ENCODE measurements at regions not wholly inside any gene's neighbourhood (a gene's known extent, or its start where the extent isn't known, plus 50 kb on each side); places are given as distances from the start of the nearest gene placed in this dataset.

DNA sequence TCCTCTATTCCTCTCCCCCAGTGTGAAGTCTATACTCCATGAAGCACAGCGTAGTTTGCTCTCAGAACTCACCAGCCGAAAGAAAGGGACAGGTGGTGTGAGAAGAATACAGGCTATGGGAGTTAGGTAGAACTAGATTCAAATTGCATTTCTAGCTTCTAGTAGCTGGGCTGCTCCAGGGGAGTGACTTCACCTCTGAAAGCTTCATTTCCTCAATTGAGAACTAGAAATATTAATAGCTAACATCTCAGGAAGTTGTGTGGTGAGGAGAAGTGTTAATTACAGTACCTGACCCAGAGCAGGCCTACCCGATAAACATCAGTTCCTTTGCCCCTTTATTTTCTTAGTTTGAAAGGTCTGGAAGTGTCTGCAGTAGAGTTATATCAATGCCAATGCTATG is 484.7 kb upstream of the TENM4 start:
- no peak for ATAC-seq
- Histone ChIP-seq H3K27ac (no peak overlapping the region), H3K27me3 (ENCODE audit: low read depth) (no peaks in the 10 kb centered on the region), H3K36me3 (no peaks in the 10 kb centered on the region), H3K9me3 (no peaks in the 10 kb centered on the region), H3K4me3 (no peak overlapping the region), H3K4me1 (no peaks in the 10 kb centered on the region)
- TF ChIP-seq CTCF (IDR thresholded peaks at IDR 0.05): no peak
- intact Hi-C loops (cut with DNase I): no loop called here
- DNase-seq: no peak

DNA sequence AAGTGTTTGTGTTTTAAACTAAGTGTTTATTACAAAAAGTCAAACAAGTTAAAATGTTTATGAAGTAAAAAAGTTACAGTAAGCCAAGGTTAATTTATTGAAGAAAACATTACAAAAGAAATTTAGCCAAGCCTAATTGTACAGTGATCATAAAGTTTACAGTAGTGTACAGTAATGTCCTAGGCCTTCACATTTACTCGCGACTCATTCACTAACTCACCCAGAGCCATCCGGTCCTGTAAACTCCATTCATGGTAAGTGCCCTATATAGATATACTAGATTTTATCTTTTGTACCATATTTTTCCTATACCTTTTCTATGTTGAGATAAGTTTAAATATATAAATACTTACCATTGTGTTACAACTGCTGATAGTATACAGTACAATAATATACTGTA is 481.8 kb upstream of the TENM4 start:
- ATAC-seq: no peak
- Histone ChIP-seq H3K9me3 (no peaks in the 10 kb centered on the region), H3K27me3 (ENCODE audit: low read depth) (no peaks in the 10 kb centered on the region), H3K27ac (no peak overlapping the region), H3K4me3 (no peak overlapping the region), H3K36me3 (no peaks in the 10 kb centered on the region), H3K4me1 (no peaks in the 10 kb centered on the region)
- DNase-seq: no peak
- no peak for TF ChIP-seq CTCF (IDR thresholded peaks at IDR 0.05)
- intact Hi-C loops (cut with DNase I): no loop called here

GRCh38 chr11:79920480-79920879 is 479.6 kb upstream of the TENM4 start:
- DNase-seq: no peak
- Histone ChIP-seq H3K27me3 (ENCODE audit: low read depth) (no peaks in the 10 kb centered on the region), H3K27ac (no peak overlapping the region), H3K36me3 (no peaks in the 10 kb centered on the region), H3K9me3 (no peaks in the 10 kb centered on the region), H3K4me3 (no peak overlapping the region), H3K4me1 (no peaks in the 10 kb centered on the region)
- no peak for ATAC-seq
- intact Hi-C loops (cut with DNase I): no loop called here
- no peak for TF ChIP-seq CTCF (IDR thresholded peaks at IDR 0.05)

GRCh38 chr11:79919350-79919749 is 478.5 kb upstream of the TENM4 start:
- no peak for ATAC-seq
- intact Hi-C loops (cut with DNase I): no loop called here
- Histone ChIP-seq H3K4me3 (no peak overlapping the region), H3K9me3 (no peaks in the 10 kb centered on the region), H3K36me3 (no peaks in the 10 kb centered on the region), H3K27ac (no peak overlapping the region), H3K27me3 (ENCODE audit: low read depth) (no peaks in the 10 kb centered on the region), H3K4me1 (no peaks in the 10 kb centered on the region)
- TF ChIP-seq CTCF (IDR thresholded peaks at IDR 0.05): no peak
- DNase-seq: no peak

- TF ChIP-seq CTCF (IDR thresholded peaks at IDR 0.05): no peak
- Histone ChIP-seq H3K4me1 (no peaks in the 10 kb centered on the region), H3K27ac (no peak overlapping the region), H3K4me3 (no peak overlapping the region), H3K9me3 (no peaks in the 10 kb centered on the region), H3K27me3 (ENCODE audit: low read depth) (no peaks in the 10 kb centered on the region), H3K36me3 (no peaks in the 10 kb centered on the region)
- ATAC-seq: no peak
- no peak for DNase-seq
- intact Hi-C loops (cut with DNase I): no loop called here
Measured at GRCh38 chr11:79918846-79919245, 478.0 kb upstream of the TENM4 start.

DNA sequence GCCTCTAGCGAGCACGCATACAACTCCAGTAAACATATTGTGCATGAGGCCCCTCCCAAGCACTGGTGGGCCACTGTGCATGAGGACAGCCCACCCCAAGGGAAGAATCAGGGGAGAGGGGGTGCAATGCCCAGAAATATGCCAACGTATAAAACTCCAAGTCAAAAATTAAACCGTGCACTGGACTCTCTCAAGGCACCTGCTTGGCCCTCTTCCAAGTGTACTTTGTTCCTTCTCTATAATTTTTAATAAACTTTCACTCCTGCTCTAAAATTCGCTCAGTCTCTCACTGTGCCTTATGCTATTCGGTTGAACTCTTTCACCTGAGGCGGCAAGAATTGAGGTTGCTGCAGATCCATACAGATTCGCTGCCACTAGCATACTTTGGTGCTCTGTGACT is 465.3 kb upstream of the TENM4 start:
- ATAC-seq (no peak), DNase-seq (no peak)
- no peaks in the 10 kb centered on the region for H3K36me3 ChIP-seq
- intact Hi-C loops (cut with DNase I): no loop called here
- H3K9me3 ChIP-seq: no peaks in the 10 kb centered on the region
- H3K4me3 ChIP-seq: no peak overlapping the region
- H3K4me1 ChIP-seq: no peaks in the 10 kb centered on the region
- H3K27me3 ChIP-seq (ENCODE audit: low read depth): no peaks in the 10 kb centered on the region
- no peak for TF ChIP-seq CTCF (IDR thresholded peaks at IDR 0.05)
- H3K27ac ChIP-seq: no peak overlapping the region

Data from lower lobe of right lung (tissue), 2 donors.